HEK293 (cell line): ENCODE measurements at regions not wholly inside any gene's neighbourhood (a gene's known extent, or its start where the extent isn't known, plus 50 kb on each side); places are given as distances from the start of the nearest gene placed in this dataset.

Source experiments
- CTCF ChIP-seq: fragments of 450-650 bp; formaldehyde crosslinking; IDR thresholded peaks from 2 replicates; pipeline ENCODE4 v1.5.1; 2016; ENCODE audit warnings: missing biosample characterization, missing genetic modification characterization
- ZNF274 ChIP-seq, 2 experiments: fragments of 200-500 bp in 1 of 2; fragments of 450-650 bp in 1 of 2; sonication (Bioruptor generic) in 1 of 2; formaldehyde crosslinking in 1 of 2; IDR thresholded peaks; 2 replicates each; pipeline versions ENCODE4 v1.5.1 to v1.6.1; 2014 to 2016; ENCODE audit warnings: borderline replicate concordance in 1 of 2, inconsistent platforms in 1 of 2, low read length in 1 of 2, missing biosample characterization in 1 of 2, missing genetic modification characterization in 1 of 2
- ZNF510 ChIP-seq: fragments of 450-650 bp; formaldehyde crosslinking; IDR thresholded peaks from 2 replicates; pipeline ENCODE4 v1.5.1; 2018; ENCODE audit warnings: mild to moderate bottlenecking, missing genetic modification characterization, missing biosample characterization; ENCODE audit not compliant: insufficient replicate concordance
- ZNF585B ChIP-seq: fragments of 450-650 bp; formaldehyde crosslinking; IDR thresholded peaks from 2 replicates; pipeline ENCODE4 v1.5.1; 2016; ENCODE audit warnings: missing biosample characterization, missing genetic modification characterization
- ZNF776 ChIP-seq: fragments of 450-650 bp; formaldehyde crosslinking; IDR thresholded peaks from 2 replicates; pipeline ENCODE4 v1.5.0; 2017; ENCODE audit warnings: missing biosample characterization, missing genetic modification characterization, borderline replicate concordance

- no peak for TF ChIP-seq CTCF
- no peak for TF ChIP-seq ZNF510 (tag by site-specific recombination)
- TF ChIP-seq ZNF274 (IDR thresholded peaks at IDR 0.05; ENCODE audit: low read length) = no peak
- no peak for TF ChIP-seq ZNF274 (tag by site-specific recombination; IDR thresholded peaks at IDR 0.05; ENCODE audit: borderline replicate concordance)
- no peak for TF ChIP-seq ZNF585B (tag by site-specific recombination)
- TF ChIP-seq ZNF776 = no peak
Measured at GRCh38 chr14:34175574-34175973, 224.7 kb upstream of the EGLN3 start.
